GM19324 (cell line): ENCODE measurements at regions not wholly inside any gene's neighbourhood (a gene's known extent, or its start where the extent isn't known, plus 50 kb on each side); places are given as distances from the start of the nearest gene placed in this dataset.

Experiments used
- ATAC-seq: cut with Tn5 transposase; IDR thresholded peaks from one replicate; pipeline ENCODE4 v1.9.1; 2021; ENCODE audit warnings: mild to moderate bottlenecking, moderate library complexity; ENCODE audit not compliant: unreplicated experiment, low FRiP score

- ATAC-seq = no peak
Measured at GRCh38 chr18:27707201-27707600, 469.7 kb downstream of the CDH2 start.

GRCh38 chr18:27704736-27705361, 472.1 kb downstream of the CDH2 start:
- ATAC-seq = no peak

- no peak for ATAC-seq
Measured at GRCh38 chr18:27699137-27699536, 477.8 kb downstream of the CDH2 start.

- ATAC-seq = no peak
Measured at GRCh38 chr18:27696148-27696547, 480.8 kb downstream of the CDH2 start.

GRCh38 chr18:27695503-27695902, 481.4 kb downstream of the CDH2 start:
- no peak for ATAC-seq

GRCh38 chr18:27695052-27695451, 481.9 kb downstream of the CDH2 start:
- no peak for ATAC-seq

DNA sequence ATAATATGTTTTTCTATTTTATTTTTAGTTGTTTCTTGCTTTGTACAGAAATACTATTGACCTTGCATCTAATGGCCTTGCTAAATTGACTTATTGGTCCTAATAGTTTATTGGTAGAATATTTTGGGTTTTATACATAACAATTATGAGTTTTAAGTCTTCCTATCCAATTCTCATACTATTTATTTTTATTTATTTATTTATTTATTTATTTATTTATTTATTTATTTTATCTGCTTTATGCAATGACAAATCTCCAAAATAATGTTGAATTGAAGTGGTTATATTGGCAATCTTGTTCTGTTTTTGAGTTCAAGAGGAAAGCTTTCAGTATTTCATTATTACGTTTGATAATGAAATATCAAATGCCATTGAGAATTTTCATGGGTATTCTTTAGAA, 488.3 kb downstream of the CDH2 start:
- ATAC-seq = no peak

DNA sequence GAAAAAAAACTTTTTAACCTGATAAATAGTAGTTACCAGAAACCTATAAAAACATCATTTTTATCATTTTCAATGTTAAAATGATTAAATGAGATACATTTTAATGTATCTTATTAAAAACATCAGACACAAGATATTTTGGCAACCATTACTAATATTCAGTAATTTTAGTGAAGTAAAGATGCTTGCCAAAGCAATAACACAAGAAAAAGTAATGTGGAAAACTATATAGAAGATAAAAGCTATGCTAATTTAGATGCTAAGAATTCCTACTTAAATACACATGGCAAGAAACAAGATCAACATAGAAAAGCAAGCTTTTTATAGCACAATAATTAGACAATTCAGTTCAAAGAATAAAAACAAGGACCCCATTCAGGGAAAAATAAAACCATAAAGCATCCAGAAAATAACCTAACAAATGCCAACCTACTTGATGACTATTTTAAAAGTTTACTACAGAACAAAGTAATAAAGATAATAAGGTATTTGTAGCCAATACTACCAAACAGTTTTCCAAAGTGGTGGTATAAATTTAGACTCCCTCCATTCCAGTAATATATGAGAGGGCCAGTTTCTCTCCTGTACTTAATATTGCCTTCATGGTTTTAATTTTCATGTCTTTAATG, 489.5 kb downstream of the CDH2 start:
- ATAC-seq = no peak

GRCh38 chr18:27685807-27686412, 491.0 kb downstream of the CDH2 start:
- ATAC-seq = no peak

DNA sequence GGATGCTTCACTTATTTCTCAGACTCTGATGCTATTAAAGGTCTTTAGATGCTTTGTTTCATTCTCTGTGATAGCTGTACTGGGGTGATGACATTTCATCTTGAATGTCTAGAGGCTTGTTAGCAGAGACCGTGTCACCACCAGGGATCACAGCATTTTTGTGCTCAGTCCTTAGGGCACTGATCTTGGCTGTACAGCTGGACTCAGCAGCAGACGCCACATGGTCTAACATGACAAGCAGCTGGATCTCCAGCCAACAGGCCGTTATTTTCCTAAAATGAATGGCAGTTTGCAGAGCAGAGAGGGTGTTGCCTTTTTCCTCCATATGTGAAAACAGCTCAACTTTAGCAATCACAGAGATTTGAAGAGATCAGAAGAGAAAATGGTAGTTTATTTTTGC, 491.8 kb downstream of the CDH2 start:
- no peak for ATAC-seq

DNA sequence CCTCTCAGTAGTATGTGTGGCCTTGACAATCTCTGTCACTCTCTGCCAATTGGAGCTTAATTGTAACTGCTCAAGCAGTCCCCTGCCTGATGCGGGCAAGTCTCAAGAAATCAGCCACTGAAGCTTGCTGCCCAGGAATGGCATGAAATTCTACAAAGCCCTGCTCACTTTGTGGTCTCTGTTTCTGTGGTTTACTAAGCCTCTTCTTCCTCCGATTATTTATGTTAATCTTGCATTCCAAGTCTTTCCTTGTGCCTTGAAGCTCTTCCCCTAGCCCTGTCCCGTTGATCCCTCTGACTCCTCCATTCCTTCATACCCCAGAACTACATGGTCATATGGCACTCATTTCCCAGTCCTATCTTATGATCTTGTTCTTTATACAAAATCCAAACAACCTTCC, 489.3 kb upstream of the CHST9 start:
- ATAC-seq = no peak

DNA sequence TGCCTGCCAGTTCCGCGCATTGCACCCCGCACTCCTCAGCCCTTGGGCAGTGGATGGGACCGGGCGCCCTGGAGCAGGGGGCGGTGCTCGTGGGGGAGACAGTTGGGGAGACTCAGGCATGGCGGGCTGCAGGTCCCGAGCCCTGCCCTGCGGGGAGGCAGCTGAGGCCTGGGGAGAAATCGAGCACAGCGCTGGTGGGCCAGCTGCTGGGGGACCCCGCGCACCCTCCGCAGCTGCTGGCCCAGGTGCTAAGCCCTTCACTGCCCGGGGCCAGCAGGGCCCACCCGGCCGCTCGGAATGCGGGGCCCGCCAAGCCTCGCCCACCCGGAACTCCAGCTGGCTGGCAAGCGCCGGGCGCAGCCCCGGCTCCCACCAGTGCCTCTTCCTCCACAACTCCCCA, 488.8 kb upstream of the CHST9 start:
- no peak for ATAC-seq

GRCh38 chr18:27668158-27668557, 483.1 kb upstream of the CHST9 start:
- ATAC-seq = no peak

- ATAC-seq = no peak
Measured at GRCh38 chr18:27667064-27667463, 482.0 kb upstream of the CHST9 start.

GRCh38 chr18:27666016-27666415, 480.9 kb upstream of the CHST9 start:
- ATAC-seq = no peak

GRCh38 chr18:27665264-27665799, 480.2 kb upstream of the CHST9 start:
- no peak for ATAC-seq

GRCh38 chr18:27662949-27663348, 477.8 kb upstream of the CHST9 start:
- no peak for ATAC-seq

DNA sequence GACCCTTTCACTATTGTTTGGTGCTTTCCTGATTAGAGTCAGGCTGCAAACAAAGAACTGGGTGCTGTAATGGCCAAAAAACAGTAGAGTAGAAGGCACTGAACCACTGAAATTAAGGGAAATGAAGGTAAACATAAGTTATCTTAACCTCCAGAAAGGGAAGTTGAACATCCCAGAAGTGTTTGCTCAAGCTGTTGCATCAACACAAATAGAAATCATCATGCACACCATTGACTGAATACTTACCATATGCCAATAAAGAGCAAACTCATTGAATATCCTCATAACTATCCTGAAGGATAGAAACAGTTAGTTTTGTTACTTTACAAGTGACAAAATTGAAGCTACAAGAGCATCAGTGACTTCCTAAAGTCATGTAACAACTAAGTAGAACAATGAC, 477.4 kb upstream of the CHST9 start:
- ATAC-seq = no peak

DNA sequence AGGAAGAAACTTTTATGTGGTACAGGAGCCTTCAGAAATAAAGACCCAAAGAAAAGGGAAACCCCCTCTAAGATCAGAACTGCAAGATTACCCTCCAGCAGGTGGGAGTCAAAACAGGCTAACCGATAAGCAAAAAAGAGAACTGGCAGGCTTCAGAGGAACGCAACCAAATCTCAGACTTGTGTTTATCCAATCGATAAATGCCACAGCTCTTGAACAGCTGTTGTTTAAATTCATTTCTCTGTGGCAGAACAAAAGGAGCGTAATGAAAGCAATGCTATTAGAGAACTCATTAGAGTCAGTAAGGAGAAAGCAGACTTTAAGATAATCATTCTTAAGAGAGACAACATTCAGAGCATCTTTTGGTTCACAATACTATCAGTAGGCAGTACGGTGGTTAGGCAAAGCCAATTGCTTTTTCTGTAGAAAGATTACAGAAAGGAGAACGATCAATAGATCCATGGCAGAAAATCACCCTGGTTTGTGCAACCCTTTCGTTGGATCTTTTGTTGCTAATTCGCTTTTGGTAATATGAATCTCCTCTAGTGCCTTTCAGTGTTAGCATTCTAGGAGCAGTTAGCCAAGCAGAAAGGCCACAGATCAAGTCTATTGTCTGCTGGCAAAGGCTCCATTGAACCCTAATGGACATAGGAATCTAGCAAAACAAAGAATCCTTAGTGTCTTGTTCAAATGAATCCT, 476.4 kb upstream of the CHST9 start:
- ATAC-seq = no peak

DNA sequence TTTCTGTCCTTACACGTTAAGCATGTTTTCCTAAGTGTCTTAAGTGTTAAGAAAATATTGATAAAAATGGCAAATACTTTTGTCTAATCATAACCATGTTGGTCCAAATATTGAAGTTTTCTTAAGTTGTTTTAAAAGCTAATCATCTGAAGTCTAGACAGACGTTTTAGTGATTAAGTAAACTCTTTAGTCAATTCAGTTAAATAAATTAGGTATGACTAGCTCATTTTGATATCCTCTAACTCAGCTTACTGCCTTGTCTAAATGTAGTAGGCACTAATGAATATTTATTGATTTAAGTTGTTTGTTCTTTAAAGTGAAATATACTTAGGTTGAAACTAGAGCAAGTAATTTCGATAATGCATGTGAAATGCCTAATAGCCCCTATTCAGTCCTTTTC, 471.8 kb upstream of the CHST9 start:
- no peak for ATAC-seq

GRCh38 chr18:27656167-27656778, 471.2 kb upstream of the CHST9 start:
- no peak for ATAC-seq
